UCSD-AML1 (cell line): ENCODE measurements at regions not wholly inside any gene's neighbourhood (a gene's known extent, or its start where the extent isn't known, plus 50 kb on each side); places are given as distances from the start of the nearest gene placed in this dataset.

Experiments used
- DNase-seq: peaks from one replicate; lab custom pipeline; 2025; ENCODE audit not compliant: unreplicated experiment; lab: John Stamatoyannopoulos, UW

DNA sequence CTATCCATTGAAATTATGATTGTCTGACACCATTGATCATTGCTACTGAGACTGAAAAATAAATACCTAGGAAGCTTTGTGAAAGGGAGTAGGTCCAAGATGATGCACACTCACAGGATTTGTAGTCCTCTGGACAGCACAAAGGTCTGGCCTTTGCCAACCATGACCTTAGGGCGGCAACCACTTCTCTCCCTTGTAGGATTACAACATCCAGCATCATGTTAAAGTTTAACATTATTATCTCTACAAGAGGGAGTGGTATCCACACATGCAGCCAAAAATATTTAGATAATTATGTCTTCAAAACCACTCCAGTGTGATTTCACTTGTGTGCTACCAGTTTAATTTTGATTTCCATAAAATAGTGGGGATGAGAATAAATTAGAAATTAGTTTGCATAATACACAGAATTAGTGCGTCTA, 51.1 kb upstream of the NHSL1 start:
- DNase-seq: no peak

DNA sequence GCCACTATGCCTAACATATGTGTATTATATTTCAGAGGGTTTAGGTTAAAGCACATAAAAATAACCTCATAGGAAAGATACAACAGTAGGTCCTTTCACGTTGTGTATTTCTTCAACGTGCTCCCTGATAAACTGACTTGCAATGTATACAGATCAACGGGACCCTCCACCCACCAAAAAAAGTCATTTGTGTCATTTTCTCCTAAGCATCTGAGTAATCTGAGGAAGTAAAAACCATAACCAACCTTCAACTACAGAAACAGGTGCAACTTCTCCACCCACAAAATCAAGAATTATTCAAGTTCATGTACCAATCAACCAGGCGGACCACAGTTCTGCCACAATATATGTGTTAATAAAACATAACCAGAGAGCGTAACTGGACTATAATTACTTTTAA, 54.9 kb upstream of the NHSL1 start:
- DNase-seq: no peak

GRCh38 chr6:138555421-138555988, 56.2 kb upstream of the NHSL1 start:
- DNase-seq: no peak

DNA sequence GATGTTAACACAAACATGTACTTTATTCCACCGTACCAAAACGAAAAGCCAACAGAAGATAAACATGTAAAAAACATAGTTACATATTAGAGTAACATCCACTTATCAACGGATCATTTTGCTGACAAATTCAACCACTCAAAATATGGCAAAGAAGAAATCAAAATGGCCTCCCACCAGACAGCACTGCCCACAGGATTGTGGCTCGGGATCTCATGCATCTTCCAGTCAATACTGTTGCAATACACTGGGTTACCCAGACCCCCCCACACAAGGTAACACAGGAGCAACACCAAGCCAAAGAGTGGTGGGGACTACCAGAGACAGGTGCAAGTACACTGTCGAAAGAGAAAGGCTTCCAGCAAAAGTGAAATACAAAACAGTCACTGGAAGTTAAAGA, 57.9 kb upstream of the NHSL1 start:
- DNase-seq: no peak

- DNase-seq: no peak
Observed at GRCh38 chr6:138559143-138559542, 59.8 kb upstream of the NHSL1 start.

GRCh38 chr6:138560130-138560860, 61.0 kb upstream of the NHSL1 start:
- no peak for DNase-seq

DNA sequence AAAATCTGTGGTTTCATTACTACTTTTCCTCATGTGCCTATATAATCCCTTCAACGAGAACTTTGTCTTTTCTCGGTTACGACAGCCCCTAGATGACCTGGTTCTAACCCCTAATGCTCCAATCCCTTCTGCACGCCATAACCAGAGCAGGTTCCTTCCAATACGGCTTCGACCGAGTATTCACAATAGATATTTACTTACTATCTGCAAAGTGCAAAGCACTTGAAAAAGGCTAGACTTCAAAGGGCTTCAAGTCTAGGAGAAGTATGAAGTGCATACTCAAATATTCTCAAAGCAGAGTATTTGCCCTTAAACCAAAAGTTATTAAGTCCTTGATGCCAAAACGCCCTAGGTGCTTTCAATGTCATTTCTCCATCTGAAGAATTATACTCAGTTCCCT, 63.4 kb upstream of the NHSL1 start:
- DNase-seq: no peak

DNA sequence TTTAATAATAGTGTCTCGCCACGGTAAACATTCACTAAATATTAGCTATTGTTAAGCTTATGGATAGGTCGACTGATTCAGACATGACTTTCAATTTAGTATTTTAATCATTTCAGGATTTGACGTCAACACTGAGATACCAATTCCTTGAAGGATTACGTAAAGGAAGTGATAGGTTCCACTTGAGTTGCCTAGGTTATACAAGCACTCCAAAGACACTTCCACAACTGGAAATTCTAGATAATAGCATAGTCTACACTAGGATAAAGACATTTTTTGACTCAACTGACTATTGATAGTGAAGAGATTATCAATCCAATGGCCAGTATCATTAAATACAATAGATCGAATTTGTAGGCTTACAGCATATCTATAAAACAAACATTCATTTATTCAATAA, 63.9 kb upstream of the NHSL1 start:
- DNase-seq: no peak

GRCh38 chr6:138563650-138564049, 64.4 kb upstream of the NHSL1 start:
- DNase-seq: no peak

GRCh38 chr6:138564170-138564721, 65.0 kb upstream of the NHSL1 start:
- no peak for DNase-seq

GRCh38 chr6:138567052-138567451, 67.8 kb upstream of the NHSL1 start:
- no peak for DNase-seq

GRCh38 chr6:138568997-138569396, 69.7 kb upstream of the NHSL1 start:
- DNase-seq: no peak

DNA sequence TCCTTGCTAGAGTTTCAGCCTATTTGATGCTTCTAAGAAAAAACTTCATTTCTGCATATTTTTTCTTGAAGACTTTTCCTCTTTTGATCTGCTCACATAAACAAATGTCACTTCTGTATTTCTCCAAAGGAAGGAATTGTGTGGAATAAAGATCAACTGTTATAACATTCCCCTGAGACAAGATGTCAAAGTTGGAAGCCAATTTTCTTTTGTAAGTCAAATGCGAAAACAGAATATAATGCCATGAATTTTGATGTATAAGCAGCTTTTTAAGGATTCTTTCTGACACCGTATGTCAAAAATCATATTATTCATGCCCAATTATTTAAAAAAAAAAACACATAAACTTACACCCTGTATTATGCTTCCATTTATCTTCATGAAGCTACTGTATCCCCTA, 70.3 kb upstream of the NHSL1 start:
- no peak for DNase-seq

DNA sequence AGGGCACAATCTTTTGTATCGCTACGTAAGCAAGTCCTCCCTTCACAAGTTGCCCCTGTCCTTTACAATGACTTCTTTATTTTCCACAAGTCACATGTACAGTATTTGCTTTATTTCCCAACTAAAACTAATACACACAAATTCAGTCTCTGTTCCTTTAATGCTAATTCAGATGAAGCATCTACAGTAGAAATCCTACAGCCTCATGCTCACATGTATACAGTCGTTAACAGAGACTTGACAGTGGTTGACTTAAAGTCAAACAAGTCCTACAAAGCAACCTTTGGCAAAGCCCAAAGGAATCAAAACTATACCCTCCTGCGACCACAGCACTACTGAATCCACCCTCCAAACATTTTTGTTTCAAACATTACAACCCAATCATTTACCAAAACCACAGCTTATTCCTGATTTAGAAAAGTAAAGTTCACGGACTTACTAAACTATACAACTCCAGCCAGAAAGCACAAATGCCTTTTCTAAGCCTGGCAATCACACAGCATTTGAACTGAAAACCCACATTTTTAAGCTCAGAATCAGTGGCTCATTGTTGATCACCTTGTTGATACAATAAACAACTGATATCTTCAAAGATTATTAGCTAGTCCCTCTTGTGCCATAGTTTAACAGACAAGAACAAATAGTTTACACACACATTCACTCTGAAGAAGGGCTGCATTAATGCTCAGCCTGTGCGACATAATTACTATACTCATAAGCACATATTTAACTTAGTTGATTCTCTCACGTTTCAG, 70.9 kb upstream of the NHSL1 start:
- DNase-seq: no peak

GRCh38 chr6:138570725-138571029, 71.4 kb upstream of the NHSL1 start:
- DNase-seq: no peak

GRCh38 chr6:138571181-138571580, 71.9 kb upstream of the NHSL1 start:
- DNase-seq: no peak

DNA sequence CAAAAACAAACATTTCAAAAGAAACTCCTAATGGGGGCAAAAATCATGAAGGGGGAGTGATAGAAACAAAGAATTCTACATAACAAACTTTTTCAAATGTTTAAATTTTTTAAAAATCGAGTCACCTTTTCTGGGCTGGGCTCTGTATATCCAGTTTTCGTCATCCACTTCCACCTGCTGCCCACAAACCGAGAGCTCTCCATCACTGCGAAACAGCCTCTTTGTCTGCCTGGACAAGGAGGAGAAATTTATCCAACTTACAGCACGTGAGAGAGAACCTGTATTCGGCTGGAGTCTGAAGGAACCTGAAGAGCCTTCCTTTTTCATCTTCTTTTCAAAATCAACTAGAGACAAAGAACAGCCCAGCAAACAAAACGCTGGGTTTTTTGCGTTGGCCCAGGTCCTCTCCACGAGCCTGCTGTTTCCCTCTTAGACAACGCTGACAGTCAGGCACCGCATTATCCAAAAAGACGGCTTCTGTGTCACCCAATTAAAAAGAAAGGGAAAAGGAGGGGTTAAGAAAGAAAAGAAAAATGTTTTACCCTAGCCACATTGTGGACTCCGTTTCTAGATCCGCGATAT, 72.4 kb upstream of the NHSL1 start:
- no peak for DNase-seq

DNA sequence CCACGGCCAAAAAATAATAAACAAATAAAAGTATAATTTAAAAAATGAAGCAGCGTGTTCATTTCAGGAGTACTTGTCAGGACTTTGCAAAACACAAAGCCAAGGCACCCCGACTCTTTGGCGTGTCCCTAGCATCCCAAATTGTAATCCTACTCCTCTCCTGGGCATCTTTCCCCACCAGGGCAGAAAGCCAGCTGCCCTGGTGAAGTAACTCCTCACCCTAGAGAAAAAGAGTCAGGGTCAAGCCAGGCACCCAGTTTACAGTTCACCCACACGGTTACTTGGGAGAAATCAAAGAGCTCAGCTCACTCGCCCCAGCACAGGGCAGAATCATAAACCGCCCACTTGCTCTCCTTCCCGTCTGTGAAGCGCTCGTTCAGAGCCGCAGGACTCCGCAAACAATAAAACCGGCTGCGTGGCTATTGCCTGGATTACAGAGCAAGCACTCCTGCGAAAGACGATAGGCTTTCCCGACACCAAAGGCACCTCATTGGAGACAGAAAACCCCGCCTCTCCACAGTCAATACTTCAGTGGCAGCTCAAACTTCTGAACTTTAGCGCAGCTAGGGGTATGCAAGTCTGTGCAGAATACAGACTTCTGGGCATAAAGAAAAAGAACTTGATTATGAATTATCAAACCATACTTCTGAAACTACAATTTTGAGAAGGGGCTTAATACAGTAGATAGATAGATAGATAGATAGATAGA, 73.0 kb upstream of the NHSL1 start:
- no peak for DNase-seq

GRCh38 chr6:138572885-138573284, 73.6 kb upstream of the NHSL1 start:
- DNase-seq: no peak

- DNase-seq: no peak
Observed at GRCh38 chr6:138575257-138575656, 76.0 kb upstream of the NHSL1 start.

DNA sequence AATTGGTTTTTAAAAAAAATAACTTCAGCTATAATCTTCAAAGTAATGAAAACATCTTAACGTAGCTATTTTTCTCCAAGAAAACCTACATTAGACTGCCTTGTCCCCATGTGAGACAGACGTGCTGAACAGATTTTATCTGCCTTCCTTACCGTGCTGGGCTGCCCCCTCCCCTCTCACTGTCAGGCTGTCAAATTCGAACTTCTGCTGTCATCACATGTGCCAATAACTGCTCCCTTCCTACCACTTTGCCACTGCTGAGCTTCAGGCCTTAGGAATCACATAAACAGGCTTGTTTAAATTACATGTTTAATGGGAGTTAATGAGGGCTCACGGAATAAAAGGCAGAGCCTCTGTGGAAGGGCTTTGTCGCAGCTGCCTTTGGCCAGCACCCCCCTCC, 77.0 kb upstream of the NHSL1 start:
- DNase-seq: no peak
